ENCODE measurements at regions not wholly inside any gene's neighbourhood (a gene's known extent, or its start where the extent isn't known, plus 50 kb on each side); places are given as distances from the start of the nearest gene placed in this dataset.

- no peak for TF ChIP-seq CTCF (IDR thresholded peaks at IDR 0.05; ENCODE audit: control insufficient read depth, extremely low read depth, insufficient read depth)
- no peak overlapping the region for H3K4me3 ChIP-seq (ENCODE audit: low read depth, low read length)
- no peak for DNase-seq (ENCODE audit: low read depth)
These were observed 355.7 kb upstream of the POU3F1 start for GRCh38 chr1:38402230-38402815.

GRCh38 chr1:38396606-38397005, 350.0 kb upstream of the POU3F1 start:
- no peak for TF ChIP-seq CTCF (IDR thresholded peaks at IDR 0.05; ENCODE audit: control insufficient read depth, extremely low read depth, insufficient read depth)
- DNase-seq (ENCODE audit: low read depth) = no peak
- H3K4me3 ChIP-seq (ENCODE audit: low read depth, low read length) = no peak overlapping the region

- DNase-seq (ENCODE audit: low read depth) = no peak
- no peak overlapping the region for H3K4me3 ChIP-seq (ENCODE audit: low read depth, low read length)
- TF ChIP-seq CTCF (IDR thresholded peaks at IDR 0.05; ENCODE audit: control insufficient read depth, extremely low read depth, insufficient read depth) = no peak
These were observed 347.7 kb upstream of the POU3F1 start for GRCh38 chr1:38394303-38394702.

- H3K4me3 ChIP-seq (ENCODE audit: low read depth, low read length) = no peak overlapping the region
- no peak for DNase-seq (ENCODE audit: low read depth)
- no peak for TF ChIP-seq CTCF (IDR thresholded peaks at IDR 0.05; ENCODE audit: control insufficient read depth, extremely low read depth, insufficient read depth)
These were observed 346.3 kb upstream of the POU3F1 start for GRCh38 chr1:38392861-38393260.

- no peak for TF ChIP-seq CTCF (IDR thresholded peaks at IDR 0.05; ENCODE audit: control insufficient read depth, extremely low read depth, insufficient read depth)
- no peak for DNase-seq (ENCODE audit: low read depth)
- no peak overlapping the region for H3K4me3 ChIP-seq (ENCODE audit: low read depth, low read length)
These were observed 334.7 kb upstream of the POU3F1 start for GRCh38 chr1:38381256-38381655.

GRCh38 chr1:38376577-38376976, 330.0 kb upstream of the POU3F1 start:
- H3K4me3 ChIP-seq (ENCODE audit: low read depth, low read length) = no peak overlapping the region
- no peak for DNase-seq (ENCODE audit: low read depth)
- no peak for TF ChIP-seq CTCF (IDR thresholded peaks at IDR 0.05; ENCODE audit: control insufficient read depth, extremely low read depth, insufficient read depth)

GRCh38 chr1:38375035-38375434, 328.4 kb upstream of the POU3F1 start:
- TF ChIP-seq CTCF (IDR thresholded peaks at IDR 0.05; ENCODE audit: control insufficient read depth, extremely low read depth, insufficient read depth) = no peak

More at GRCh38 chr1:38375035-38375434, 328.4 kb upstream of the POU3F1 start:
- H3K4me3 ChIP-seq (ENCODE audit: low read depth, low read length) = no peak overlapping the region
- DNase-seq (ENCODE audit: low read depth) = no peak
